HAP-1 (cell line): ENCODE measurements at regions not wholly inside any gene's neighbourhood (a gene's known extent, or its start where the extent isn't known, plus 50 kb on each side); places are given as distances from the start of the nearest gene placed in this dataset.

Source experiments
- DNase-seq, 2 experiments: peaks; one replicate each; pipeline ENCODE4 v3.0.0-alpha.2; 2016 to 2020; ENCODE audit warnings: low spot score in 2 of 2
- H3K27me3 ChIP-seq: fragments of 250-450 bp; sonication (Bioruptor Pico); 2 replicates; pipeline ENCODE4 v1.5.1; 2020; ENCODE audit warnings: low read depth, mild to moderate bottlenecking, moderate library complexity
- H3K36me3 ChIP-seq: fragments of 250-450 bp; sonication (Bioruptor Pico); replicated peaks from 2 replicates; pipeline ENCODE4 v1.5.1; 2020; ENCODE audit warnings: mild to moderate bottlenecking
- H3K4me1 ChIP-seq: fragments of 250-450 bp; sonication (Bioruptor Pico); 2 replicates; pipeline ENCODE4 v1.5.1; 2020; ENCODE audit warnings: mild to moderate bottlenecking
- H3K4me3 ChIP-seq: fragments of 250-450 bp; sonication (Bioruptor Pico); 2 replicates; pipeline ENCODE4 v1.5.1; 2020; ENCODE audit warnings: mild to moderate bottlenecking, moderate library complexity
- H3K9me3 ChIP-seq: fragments of 250-450 bp; sonication (Bioruptor Pico); 2 replicates; pipeline ENCODE4 v1.5.1; 2020; ENCODE audit warnings: mild to moderate bottlenecking, moderate library complexity
- in situ Hi-C: fragments of 300-500 bp; cut with MboI; formaldehyde crosslinking; loops from 3 replicates; pipeline ENCODE4 v1.14.3; 2020; ENCODE audit warnings: low sequenced_read_pairs, inconsistent platforms, mixed read lengths

- in situ Hi-C loops, result no loop called here
- no peaks in the 10 kb centered on the region for H3K27me3 ChIP-seq
Observed at GRCh38 chr13:64311948-64312347, 2896.3 kb upstream of the PCDH20 start.

GRCh38 chr13:64311112-64311511 is 2895.5 kb upstream of the PCDH20 start:
- H3K27me3 ChIP-seq, result no peaks in the 10 kb centered on the region
- H3K9me3 ChIP-seq, result no peaks in the 10 kb centered on the region
- H3K36me3 ChIP-seq, result no peaks in the 10 kb centered on the region
- H3K4me1 ChIP-seq, result no peaks in the 10 kb centered on the region
- in situ Hi-C loops, result no loop called here
- no peak overlapping the region for H3K4me3 ChIP-seq
- no peak for DNase-seq

More at GRCh38 chr13:64311948-64312347, 2896.3 kb upstream of the PCDH20 start:
- Histone ChIP-seq H3K36me3 (no peaks in the 10 kb centered on the region), H3K4me3 (no peak overlapping the region), H3K9me3 (no peaks in the 10 kb centered on the region), H3K4me1 (no peaks in the 10 kb centered on the region)
- DNase-seq, result no peak

- H3K4me1 ChIP-seq, result no peaks in the 10 kb centered on the region
- no peaks in the 10 kb centered on the region for H3K27me3 ChIP-seq
- H3K4me3 ChIP-seq, result no peak overlapping the region
- no peak for DNase-seq
- H3K9me3 ChIP-seq, result no peaks in the 10 kb centered on the region
- no peaks in the 10 kb centered on the region for H3K36me3 ChIP-seq
- in situ Hi-C loops, result no loop called here
Observed at GRCh38 chr13:64305246-64305645, 2889.6 kb upstream of the PCDH20 start.

- Histone ChIP-seq H3K27me3 (no peaks in the 10 kb centered on the region), H3K9me3 (no peaks in the 10 kb centered on the region), H3K4me1 (no peaks in the 10 kb centered on the region), H3K36me3 (no peaks in the 10 kb centered on the region), H3K4me3 (no peak overlapping the region)
- in situ Hi-C loops, result no loop called here
- no peak for DNase-seq
Observed at GRCh38 chr13:64300239-64300638, 2884.6 kb upstream of the PCDH20 start.

GRCh38 chr13:64293923-64294322 is 2878.3 kb upstream of the PCDH20 start:
- no peak for DNase-seq
- Histone ChIP-seq H3K9me3 (no peaks in the 10 kb centered on the region), H3K27me3 (no peaks in the 10 kb centered on the region), H3K36me3 (no peaks in the 10 kb centered on the region), H3K4me3 (no peak overlapping the region), H3K4me1 (no peaks in the 10 kb centered on the region)
- in situ Hi-C loops, result no loop called here

GRCh38 chr13:64289702-64290101 is 2874.1 kb upstream of the PCDH20 start:
- in situ Hi-C loops, result no loop called here
- Histone ChIP-seq H3K36me3 (no peaks in the 10 kb centered on the region), H3K4me3 (no peak overlapping the region), H3K4me1 (no peaks in the 10 kb centered on the region), H3K27me3 (no peaks in the 10 kb centered on the region), H3K9me3 (no peaks in the 10 kb centered on the region)
- DNase-seq, result no peak

- no peaks in the 10 kb centered on the region for H3K27me3 ChIP-seq
- in situ Hi-C loops, result no loop called here
- no peak for DNase-seq
- H3K36me3 ChIP-seq, result no peaks in the 10 kb centered on the region
- H3K4me3 ChIP-seq, result no peak overlapping the region
- H3K4me1 ChIP-seq, result no peaks in the 10 kb centered on the region
- H3K9me3 ChIP-seq, result no peaks in the 10 kb centered on the region
Observed at GRCh38 chr13:64283926-64284325, 2868.3 kb upstream of the PCDH20 start.

GRCh38 chr13:64278493-64278892 is 2862.8 kb upstream of the PCDH20 start:
- in situ Hi-C loops, result no loop called here
- DNase-seq, result no peak
- Histone ChIP-seq H3K36me3 (no peaks in the 10 kb centered on the region), H3K27me3 (no peaks in the 10 kb centered on the region), H3K9me3 (no peaks in the 10 kb centered on the region), H3K4me3 (no peak overlapping the region), H3K4me1 (no peaks in the 10 kb centered on the region)

GRCh38 chr13:64277097-64277496 is 2861.4 kb upstream of the PCDH20 start:
- in situ Hi-C loops, result no loop called here
- no peak for DNase-seq
- H3K36me3 ChIP-seq, result no peaks in the 10 kb centered on the region
- no peaks in the 10 kb centered on the region for H3K4me1 ChIP-seq
- H3K9me3 ChIP-seq, result no peaks in the 10 kb centered on the region
- H3K4me3 ChIP-seq, result no peak overlapping the region
- H3K27me3 ChIP-seq, result no peaks in the 10 kb centered on the region

GRCh38 chr13:64276232-64276631 is 2860.6 kb upstream of the PCDH20 start:
- Histone ChIP-seq H3K9me3 (no peaks in the 10 kb centered on the region), H3K27me3 (no peaks in the 10 kb centered on the region), H3K36me3 (no peaks in the 10 kb centered on the region), H3K4me3 (no peak overlapping the region), H3K4me1 (no peaks in the 10 kb centered on the region)
- in situ Hi-C loops, result no loop called here
- DNase-seq, result no peak

GRCh38 chr13:64274481-64275217 is 2859.0 kb upstream of the PCDH20 start:
- in situ Hi-C loops, result no loop called here
- Histone ChIP-seq H3K36me3 (no peaks in the 10 kb centered on the region), H3K9me3 (no peaks in the 10 kb centered on the region), H3K27me3 (no peaks in the 10 kb centered on the region), H3K4me3 (no peak overlapping the region), H3K4me1 (no peaks in the 10 kb centered on the region)
- DNase-seq, result no peak

GRCh38 chr13:64273780-64274179 is 2858.1 kb upstream of the PCDH20 start:
- Histone ChIP-seq H3K27me3 (no peaks in the 10 kb centered on the region), H3K4me3 (no peak overlapping the region), H3K4me1 (no peaks in the 10 kb centered on the region), H3K9me3 (no peaks in the 10 kb centered on the region), H3K36me3 (no peaks in the 10 kb centered on the region)
- DNase-seq, result no peak
- in situ Hi-C loops, result no loop called here

- no peak for DNase-seq
- H3K36me3 ChIP-seq, result no peaks in the 10 kb centered on the region
- H3K9me3 ChIP-seq, result no peaks in the 10 kb centered on the region
- H3K27me3 ChIP-seq, result no peaks in the 10 kb centered on the region
- in situ Hi-C loops, result no loop called here
- no peaks in the 10 kb centered on the region for H3K4me1 ChIP-seq
- no peak overlapping the region for H3K4me3 ChIP-seq
Observed at GRCh38 chr13:64272681-64273080, 2857.0 kb upstream of the PCDH20 start.

- in situ Hi-C loops, result no loop called here
- no peaks in the 10 kb centered on the region for H3K36me3 ChIP-seq
- H3K27me3 ChIP-seq, result no peaks in the 10 kb centered on the region
- H3K4me3 ChIP-seq, result no peak overlapping the region
- no peak for DNase-seq
- peaks cover 2% of the 10 kb centered on the region; the same call in 1 of the 2 replicates for H3K9me3 ChIP-seq
- H3K4me1 ChIP-seq, result no peaks in the 10 kb centered on the region
Observed at GRCh38 chr13:64266024-64266423, 2850.4 kb upstream of the PCDH20 start.

GRCh38 chr13:64263285-64263684 is 2847.6 kb upstream of the PCDH20 start:
- Histone ChIP-seq H3K4me1 (no peaks in the 10 kb centered on the region), H3K36me3 (no peaks in the 10 kb centered on the region), H3K27me3 (no peaks in the 10 kb centered on the region), H3K4me3 (no peak overlapping the region), H3K9me3 (peaks cover 2% of the 10 kb centered on the region; the same call in 1 of the 2 replicates)
- in situ Hi-C loops, result no loop called here
- no peak for DNase-seq
